Left ventricle myocardium superior (tissue), 1 donor: ENCODE measurements at regions not wholly inside any gene's neighbourhood (a gene's known extent, or its start where the extent isn't known, plus 50 kb on each side); places are given as distances from the start of the nearest gene placed in this dataset.

ENCODE experiments used
- ATAC-seq: fragments of 200-7000 bp; cut with Tn5 transposase; one replicate; pipeline ENCODE4 v1.9.1; 2020; ENCODE audit warnings: mild to moderate bottlenecking, moderate library complexity
- DNase-seq: peaks from one replicate; pipeline ENCODE4 v3.0.0-alpha.2; 2020
- intact Hi-C: fragments of 100-400 bp; cut with micrococcal nuclease; formaldehyde crosslinking; loops from one replicate; pipeline ENCODE4 v1.11.0; 2022
- donor health status: DM: no; HTN: yes; CAD: no; lungs with severe emphysema.

GRCh38 chr12:65592416-65592815 is 231.9 kb upstream of the HMGA2 start:
- intact Hi-C loops, result no loop called here
- DNase-seq, result no peak
- ATAC-seq, result no peak

- intact Hi-C loops, result no loop called here
- DNase-seq, result no peak
- ATAC-seq, result no peak
These were observed 231.0 kb upstream of the HMGA2 start for GRCh38 chr12:65593239-65593701.

- intact Hi-C loops, result no loop called here
- ATAC-seq, result no peak
These were observed 229.9 kb upstream of the HMGA2 start for GRCh38 chr12:65594409-65594808.

GRCh38 chr12:65595016-65595560 is 229.2 kb upstream of the HMGA2 start:
- intact Hi-C loops, result no loop called here
- no peak for ATAC-seq
- DNase-seq, result no peak

More at GRCh38 chr12:65594409-65594808, 229.9 kb upstream of the HMGA2 start:
- DNase-seq, result no peak

GRCh38 chr12:65596514-65597091 is 227.7 kb upstream of the HMGA2 start:
- ATAC-seq (no peak), DNase-seq (no peak)
- intact Hi-C loops, result no loop called here

GRCh38 chr12:65597527-65597926 is 226.8 kb upstream of the HMGA2 start:
- DNase-seq (no peak), ATAC-seq (no peak)
- intact Hi-C loops, result no loop called here

- intact Hi-C loops, result no loop called here
- ATAC-seq (no peak), DNase-seq (no peak)
These were observed 225.6 kb upstream of the HMGA2 start for GRCh38 chr12:65598688-65599087.

GRCh38 chr12:65602253-65602609 is 222.1 kb upstream of the HMGA2 start:
- ATAC-seq, result no peak
- no peak for DNase-seq
- intact Hi-C loops, result loop anchor here (10.0 kb wide), 1 partner anchor 383 kb away; no protein-coding TSS in a partner anchor

GRCh38 chr12:65602610-65603295 is 221.5 kb upstream of the HMGA2 start:
- DNase-seq, result peak; percentile 72
- intact Hi-C loops, result loop anchor here (10.0 kb wide), 1 partner anchor 382 kb away; no protein-coding TSS in a partner anchor

GRCh38 chr12:65603438-65604351 is 220.6 kb upstream of the HMGA2 start:
- DNase-seq (no peak), ATAC-seq (peak; percentile 93)
- intact Hi-C loops, result loop anchor here (10.0 kb wide), 1 partner anchor 381 kb away; no protein-coding TSS in a partner anchor

More at GRCh38 chr12:65602610-65603295, 221.5 kb upstream of the HMGA2 start:
- ATAC-seq, result peak; percentile 96

- intact Hi-C loops, result loop anchor here (10.0 kb wide), 1 partner anchor 380 kb away; no protein-coding TSS in a partner anchor
- ATAC-seq (no peak), DNase-seq (no peak)
These were observed 219.3 kb upstream of the HMGA2 start for GRCh38 chr12:65605019-65605418.

- ATAC-seq (no peak), DNase-seq (no peak)
- intact Hi-C loops, result loop anchor here (10.0 kb wide), 1 partner anchor 379 kb away; no protein-coding TSS in a partner anchor
These were observed 218.1 kb upstream of the HMGA2 start for GRCh38 chr12:65606008-65606766.

- ATAC-seq (no peak), DNase-seq (no peak)
- intact Hi-C loops, result loop anchor here (10.0 kb wide), 1 partner anchor 377 kb away; no protein-coding TSS in a partner anchor
These were observed 216.9 kb upstream of the HMGA2 start for GRCh38 chr12:65607401-65607841.

- intact Hi-C loops, result loop anchor here (10.0 kb wide), 1 partner anchor 376 kb away; no protein-coding TSS in a partner anchor
- ATAC-seq, result no peak
- DNase-seq, result no peak
These were observed 215.9 kb upstream of the HMGA2 start for GRCh38 chr12:65608319-65608916.

GRCh38 chr12:65609359-65609771 is 214.9 kb upstream of the HMGA2 start:
- intact Hi-C loops, result loop anchor here (10.0 kb wide), 1 partner anchor 375 kb away; no protein-coding TSS in a partner anchor
- ATAC-seq (no peak), DNase-seq (no peak)

GRCh38 chr12:65611396-65611795 is 212.9 kb upstream of the HMGA2 start:
- ATAC-seq (no peak), DNase-seq (no peak)
- intact Hi-C loops, result no loop called here

GRCh38 chr12:65612440-65612839 is 211.8 kb upstream of the HMGA2 start:
- DNase-seq (no peak), ATAC-seq (no peak)
- intact Hi-C loops, result no loop called here

GRCh38 chr12:65613692-65614091 is 210.6 kb upstream of the HMGA2 start:
- ATAC-seq (no peak), DNase-seq (no peak)
- intact Hi-C loops, result no loop called here
